ENCODE measurements at regions not wholly inside any gene's neighbourhood (a gene's known extent, or its start where the extent isn't known, plus 50 kb on each side); places are given as distances from the start of the nearest gene placed in this dataset.
A peak's percentile ranks its signal among the peaks of the same experiment; 100 is the strongest.

DNA sequence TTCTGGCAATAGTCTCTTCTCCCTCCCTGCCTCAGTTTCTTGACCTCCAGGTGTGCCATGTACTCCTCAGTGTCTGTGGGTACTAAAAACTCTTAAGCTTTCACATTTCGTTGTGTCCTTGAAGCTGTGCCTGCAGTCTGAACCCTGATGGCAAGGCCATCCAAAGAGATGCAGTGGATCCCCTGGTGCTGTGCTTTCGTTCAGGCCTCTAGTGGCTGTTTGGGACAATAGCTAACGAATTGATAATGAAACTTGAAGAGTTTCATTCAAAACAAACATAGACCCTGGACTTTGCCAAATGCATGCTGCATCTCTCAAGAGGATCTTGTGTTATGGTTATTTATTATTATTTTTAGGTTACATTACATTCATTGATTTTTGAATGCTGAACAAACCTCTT is 523.1 kb upstream of the FSIP2 start:
- TF ChIP-seq POLR2A (IDR thresholded peaks at IDR 0.05; ENCODE audit: low read depth, low read length), result no peak
- no peak for TF ChIP-seq TAF1 (IDR thresholded peaks at IDR 0.05; ENCODE audit: borderline replicate concordance, low read depth, low read length)
- TF ChIP-seq POLR2AphosphoS5 (IDR thresholded peaks at IDR 0.05; ENCODE audit: low read depth, low read length), result no peak
- DNase-seq (ENCODE audit: insufficient read length), result no peak
- FAIRE-seq, result no peak

DNA sequence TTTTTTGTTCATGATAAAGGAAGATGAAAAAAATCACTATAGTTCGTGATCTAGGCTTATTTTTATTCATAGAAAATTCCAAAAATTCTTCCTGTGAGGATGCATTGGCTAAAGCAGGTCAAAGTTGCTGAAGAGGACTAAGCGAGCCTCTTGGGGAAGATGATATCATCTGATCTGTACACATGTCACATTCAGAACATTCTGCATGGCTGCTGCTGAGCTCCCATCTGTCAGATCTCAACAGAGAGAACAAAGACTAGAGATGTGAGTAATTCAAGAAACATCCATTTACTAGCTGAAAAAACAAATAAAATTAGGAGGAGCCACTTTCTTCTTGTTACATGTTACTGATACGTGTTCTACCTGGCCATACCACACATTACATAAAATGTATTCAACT is 518.6 kb upstream of the FSIP2 start:
- no peak for FAIRE-seq
- no peak for DNase-seq (ENCODE audit: insufficient read length)
- TF ChIP-seq POLR2AphosphoS5 (IDR thresholded peaks at IDR 0.05; ENCODE audit: low read depth, low read length) (no peak), TAF1 (IDR thresholded peaks at IDR 0.05; ENCODE audit: borderline replicate concordance, low read depth, low read length) (no peak), POLR2A (IDR thresholded peaks at IDR 0.05; ENCODE audit: low read depth, low read length) (no peak)

DNA sequence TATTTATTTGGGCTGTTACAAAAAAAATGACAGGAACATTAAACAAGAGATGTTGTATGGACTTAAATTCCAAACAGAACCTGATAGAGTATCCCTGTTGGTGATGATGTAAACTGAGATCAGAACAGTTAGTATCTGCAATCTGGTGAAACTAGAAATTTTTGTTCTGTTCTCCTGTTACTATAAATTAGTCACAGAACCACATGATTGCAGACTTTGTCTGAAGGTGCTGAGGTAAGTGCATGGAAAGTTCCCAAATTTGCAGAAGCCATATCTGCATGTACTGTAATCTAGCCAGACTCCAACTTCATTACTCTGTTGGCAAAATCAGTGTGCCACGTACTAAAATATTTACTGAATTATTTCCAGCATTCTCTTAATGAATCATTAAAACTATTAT is 516.3 kb upstream of the FSIP2 start:
- DNase-seq (ENCODE audit: insufficient read length), result no peak
- no peak for TF ChIP-seq POLR2A (IDR thresholded peaks at IDR 0.05; ENCODE audit: low read depth, low read length)
- no peak for TF ChIP-seq TAF1 (IDR thresholded peaks at IDR 0.05; ENCODE audit: borderline replicate concordance, low read depth, low read length)
- TF ChIP-seq POLR2AphosphoS5 (IDR thresholded peaks at IDR 0.05; ENCODE audit: low read depth, low read length), result no peak
- FAIRE-seq, result no peak

DNA sequence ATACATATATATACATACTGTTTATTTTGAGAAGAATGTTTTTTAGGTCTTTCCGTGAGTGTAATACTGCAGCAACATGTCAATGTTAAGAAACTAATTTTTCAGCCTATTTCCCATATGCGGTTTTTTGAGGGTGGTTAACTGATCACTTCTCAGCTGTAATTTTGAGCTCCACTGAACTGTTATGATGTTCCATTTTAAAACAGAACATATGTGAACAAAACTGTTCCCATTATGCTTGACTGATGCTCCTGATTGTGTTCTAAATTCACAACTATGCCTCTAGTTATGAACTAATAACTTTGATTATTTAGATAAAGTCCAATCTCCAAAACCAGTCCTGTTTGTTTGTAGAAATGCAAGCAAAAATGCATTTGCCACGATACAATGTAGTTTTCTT is 511.2 kb upstream of the FSIP2 start:
- no peak for DNase-seq (ENCODE audit: insufficient read length)
- TF ChIP-seq POLR2AphosphoS5 (IDR thresholded peaks at IDR 0.05; ENCODE audit: low read depth, low read length) (no peak), TAF1 (IDR thresholded peaks at IDR 0.05; ENCODE audit: borderline replicate concordance, low read depth, low read length) (no peak), POLR2A (IDR thresholded peaks at IDR 0.05; ENCODE audit: low read depth, low read length) (no peak)
- FAIRE-seq, result no peak

DNA sequence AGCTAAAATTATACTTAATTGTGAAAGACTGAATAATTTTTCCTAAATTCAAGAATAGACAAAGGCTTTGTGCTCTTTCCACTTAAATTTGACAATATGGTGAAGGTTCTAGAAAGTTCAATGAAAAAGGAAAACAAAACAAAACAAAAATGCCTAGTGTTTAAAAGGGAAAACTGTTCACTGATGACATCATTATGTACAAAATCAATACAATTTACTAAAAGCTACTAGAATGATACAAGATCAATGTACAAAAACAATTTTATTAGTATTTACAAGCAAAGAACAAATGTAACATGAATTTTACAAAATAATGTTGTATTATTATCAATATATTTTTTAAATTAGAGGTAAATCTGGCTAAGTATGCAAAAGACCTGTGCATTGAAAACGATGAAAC is 499.1 kb upstream of the FSIP2 start:
- FAIRE-seq (no peak), DNase-seq (ENCODE audit: insufficient read length) (no peak)
- TF ChIP-seq POLR2A (IDR thresholded peaks at IDR 0.05; ENCODE audit: low read depth, low read length), result no peak
- no peak for TF ChIP-seq TAF1 (IDR thresholded peaks at IDR 0.05; ENCODE audit: borderline replicate concordance, low read depth, low read length)
- no peak for TF ChIP-seq POLR2AphosphoS5 (IDR thresholded peaks at IDR 0.05; ENCODE audit: low read depth, low read length)

DNA sequence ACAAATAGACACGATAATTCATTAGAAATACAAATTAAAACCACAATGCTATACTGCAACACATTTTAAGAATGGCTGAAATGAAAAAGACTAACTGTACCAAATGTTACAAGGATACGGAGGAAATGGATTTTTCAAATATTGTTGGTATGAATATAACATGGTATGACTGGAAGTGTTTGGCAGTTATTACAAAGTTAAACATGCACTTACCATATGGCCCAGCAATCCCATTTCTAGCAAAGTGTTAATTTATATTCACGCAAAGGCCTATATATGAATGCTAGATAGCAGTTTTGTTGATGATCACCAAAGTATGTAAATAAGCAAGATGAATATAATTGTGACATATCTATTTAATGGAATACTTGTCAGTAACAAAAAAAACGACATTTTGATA is 497.8 kb upstream of the FSIP2 start:
- DNase-seq (ENCODE audit: insufficient read length) (no peak), FAIRE-seq (no peak)
- no peak for TF ChIP-seq POLR2A (IDR thresholded peaks at IDR 0.05; ENCODE audit: low read depth, low read length)
- no peak for TF ChIP-seq POLR2AphosphoS5 (IDR thresholded peaks at IDR 0.05; ENCODE audit: low read depth, low read length)
- no peak for TF ChIP-seq TAF1 (IDR thresholded peaks at IDR 0.05; ENCODE audit: borderline replicate concordance, low read depth, low read length)

DNA sequence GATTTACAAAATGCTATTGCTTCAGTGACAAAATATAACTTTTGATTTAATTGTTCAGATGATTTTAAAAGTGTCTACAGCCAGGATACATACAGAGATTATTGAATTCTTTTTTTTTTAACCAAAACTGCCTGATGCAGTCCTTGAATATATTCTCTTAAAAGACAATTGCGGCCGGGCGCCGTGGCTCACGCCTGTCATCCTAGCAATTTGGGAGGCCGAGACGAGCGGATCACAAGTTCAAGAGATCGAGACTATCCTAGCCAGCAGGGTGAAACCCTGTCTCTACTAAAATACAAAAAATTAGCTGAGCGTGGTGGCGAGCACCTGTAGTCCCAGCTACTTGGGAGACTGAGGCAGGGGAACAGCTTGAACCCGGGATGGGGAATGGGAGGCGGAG is 497.0 kb upstream of the FSIP2 start:
- DNase-seq (ENCODE audit: insufficient read length), result no peak
- no peak for TF ChIP-seq TAF1 (IDR thresholded peaks at IDR 0.05; ENCODE audit: borderline replicate concordance, low read depth, low read length)
- TF ChIP-seq POLR2AphosphoS5 (IDR thresholded peaks at IDR 0.05; ENCODE audit: low read depth, low read length), result no peak
- TF ChIP-seq POLR2A (IDR thresholded peaks at IDR 0.05; ENCODE audit: low read depth, low read length), result no peak
- FAIRE-seq, result no peak

DNA sequence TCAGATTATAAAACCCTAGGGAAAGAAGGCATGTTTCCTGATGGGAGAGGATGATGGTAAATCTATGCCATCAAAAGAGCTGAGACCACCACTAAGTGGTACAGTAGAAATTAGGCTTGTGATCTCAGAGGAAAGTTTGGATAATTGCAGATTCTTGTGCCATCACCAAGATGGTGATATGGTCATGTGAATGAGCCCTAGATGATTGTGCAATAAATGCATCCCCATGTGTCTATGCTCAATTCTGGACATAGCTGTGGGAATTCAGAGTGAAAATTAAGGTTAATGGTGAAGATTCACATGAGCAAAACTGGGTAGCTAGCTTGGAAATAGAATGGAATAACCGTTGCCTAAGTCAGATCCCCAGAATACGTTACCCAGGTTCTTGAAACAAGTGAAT is 496.1 kb upstream of the FSIP2 start:
- DNase-seq (ENCODE audit: insufficient read length), result no peak
- FAIRE-seq, result no peak
- no peak for TF ChIP-seq POLR2AphosphoS5 (IDR thresholded peaks at IDR 0.05; ENCODE audit: low read depth, low read length)
- no peak for TF ChIP-seq TAF1 (IDR thresholded peaks at IDR 0.05; ENCODE audit: borderline replicate concordance, low read depth, low read length)
- TF ChIP-seq POLR2A (IDR thresholded peaks at IDR 0.05; ENCODE audit: low read depth, low read length), result no peak

DNA sequence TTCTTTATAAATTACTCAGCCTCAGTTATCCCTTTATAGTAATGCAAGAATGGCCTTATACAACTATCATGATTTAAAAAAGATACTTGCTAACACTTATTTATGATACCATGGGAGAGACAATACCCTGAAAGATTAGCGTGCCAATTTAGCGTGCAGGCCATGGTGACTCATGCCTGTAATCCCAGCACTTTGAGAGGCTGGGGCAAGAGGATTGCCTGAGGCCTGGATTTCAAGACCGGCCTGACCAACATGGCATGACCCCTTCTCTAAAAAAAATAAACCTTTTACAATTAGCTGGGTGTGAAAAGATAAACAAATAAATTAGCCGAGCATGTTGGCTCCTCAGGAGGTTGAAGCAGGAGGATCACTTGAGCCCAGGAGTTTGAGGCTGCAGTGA is 493.4 kb upstream of the FSIP2 start:
- DNase-seq (ENCODE audit: insufficient read length), result no peak
- TF ChIP-seq POLR2A (IDR thresholded peaks at IDR 0.05; ENCODE audit: low read depth, low read length) (no peak), POLR2AphosphoS5 (IDR thresholded peaks at IDR 0.05; ENCODE audit: low read depth, low read length) (no peak), TAF1 (IDR thresholded peaks at IDR 0.05; ENCODE audit: borderline replicate concordance, low read depth, low read length) (no peak)
- FAIRE-seq, result no peak

DNA sequence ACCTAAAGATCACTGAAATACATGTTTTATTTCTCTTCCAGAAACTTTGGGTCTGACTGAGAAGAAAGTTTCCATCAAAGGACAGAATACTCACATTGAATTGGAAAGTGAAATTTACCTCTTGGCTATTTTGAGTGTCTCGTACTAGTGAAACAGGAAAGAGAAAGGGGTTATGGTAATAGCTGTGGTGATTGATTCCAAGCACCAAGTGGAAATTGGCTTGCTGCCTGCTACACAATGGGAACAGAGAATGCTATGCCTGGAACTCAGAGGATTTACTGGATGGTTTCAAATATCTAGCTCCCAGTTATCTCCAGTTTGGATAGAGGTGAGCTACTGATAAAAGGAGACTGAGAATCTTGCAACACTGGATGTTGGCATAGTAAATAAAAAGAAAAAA is 492.8 kb upstream of the FSIP2 start:
- FAIRE-seq (peak; percentile 33), DNase-seq (ENCODE audit: insufficient read length) (no peak)
- TF ChIP-seq POLR2A (IDR thresholded peaks at IDR 0.05; ENCODE audit: low read depth, low read length) (no peak), TAF1 (IDR thresholded peaks at IDR 0.05; ENCODE audit: borderline replicate concordance, low read depth, low read length) (no peak), POLR2AphosphoS5 (IDR thresholded peaks at IDR 0.05; ENCODE audit: low read depth, low read length) (no peak)

DNA sequence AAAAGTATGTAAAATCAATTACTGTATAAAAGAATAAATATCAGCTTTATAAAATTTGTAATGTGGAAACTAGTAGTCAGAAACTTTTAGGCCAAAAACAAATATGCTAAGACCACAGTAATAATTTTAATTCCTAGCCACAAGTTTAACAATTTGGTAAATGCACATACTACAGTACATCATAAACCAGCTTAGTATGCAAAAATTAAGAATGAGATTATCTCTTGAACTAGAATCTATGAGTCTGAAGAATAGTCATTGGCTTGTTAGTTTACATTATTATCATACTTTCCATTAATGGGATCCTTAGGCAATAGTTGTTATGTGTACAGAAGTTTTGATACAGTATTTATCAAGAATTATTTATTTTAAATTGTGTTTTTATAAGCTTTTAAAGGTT is 491.9 kb upstream of the FSIP2 start:
- DNase-seq (ENCODE audit: insufficient read length) (no peak), FAIRE-seq (no peak)
- TF ChIP-seq TAF1 (IDR thresholded peaks at IDR 0.05; ENCODE audit: borderline replicate concordance, low read depth, low read length) (no peak), POLR2A (IDR thresholded peaks at IDR 0.05; ENCODE audit: low read depth, low read length) (no peak), POLR2AphosphoS5 (IDR thresholded peaks at IDR 0.05; ENCODE audit: low read depth, low read length) (no peak)

DNA sequence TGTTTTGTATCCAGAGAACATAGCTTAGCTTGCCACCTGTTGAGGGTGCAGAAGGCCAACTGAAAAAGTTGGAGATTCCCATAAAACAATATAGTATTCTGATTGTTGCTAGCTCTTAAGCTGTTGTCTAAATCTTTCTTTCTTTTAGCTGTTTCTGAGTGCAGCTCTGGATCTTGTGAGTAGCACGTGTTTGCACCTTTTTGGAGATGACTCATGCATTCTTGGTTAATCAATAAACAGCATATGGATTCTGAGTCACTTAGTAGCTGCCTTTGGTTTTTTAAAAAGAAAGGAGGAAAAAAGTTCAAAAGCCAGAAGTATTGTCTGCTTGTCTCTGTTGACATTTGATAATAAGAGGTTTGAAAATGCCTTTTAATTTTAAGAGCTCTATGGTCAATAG is 483.0 kb upstream of the FSIP2 start:
- DNase-seq (ENCODE audit: insufficient read length) (no peak), FAIRE-seq (no peak)
- TF ChIP-seq TAF1 (IDR thresholded peaks at IDR 0.05; ENCODE audit: borderline replicate concordance, low read depth, low read length), result no peak
- no peak for TF ChIP-seq POLR2A (IDR thresholded peaks at IDR 0.05; ENCODE audit: low read depth, low read length)
- no peak for TF ChIP-seq POLR2AphosphoS5 (IDR thresholded peaks at IDR 0.05; ENCODE audit: low read depth, low read length)

DNA sequence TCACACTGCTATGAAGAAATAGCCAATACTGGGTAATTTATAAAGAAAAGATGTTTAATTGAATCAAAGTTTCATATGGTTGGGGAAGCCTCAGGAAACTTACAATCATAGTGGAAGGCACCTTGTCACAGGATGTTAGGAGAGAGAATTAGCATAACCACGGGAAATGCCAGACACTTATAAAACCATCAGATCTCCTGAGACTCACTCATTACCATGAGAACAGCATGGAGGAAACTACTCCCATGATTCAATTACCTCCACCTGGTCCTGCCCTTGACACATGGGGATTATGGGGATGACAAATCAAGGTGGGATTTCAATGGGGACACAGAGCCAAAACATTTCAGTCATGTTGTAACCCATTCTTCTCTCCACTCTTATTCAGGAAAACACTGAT is 472.9 kb upstream of the FSIP2 start:
- DNase-seq (ENCODE audit: insufficient read length) (no peak), FAIRE-seq (no peak)
- no peak for TF ChIP-seq POLR2AphosphoS5 (IDR thresholded peaks at IDR 0.05; ENCODE audit: low read depth, low read length)
- TF ChIP-seq POLR2A (IDR thresholded peaks at IDR 0.05; ENCODE audit: low read depth, low read length), result no peak
- no peak for TF ChIP-seq TAF1 (IDR thresholded peaks at IDR 0.05; ENCODE audit: borderline replicate concordance, low read depth, low read length)

All from GM12892 (cell line).